ENCODE measurements at regions not wholly inside any gene's neighbourhood (a gene's known extent, or its start where the extent isn't known, plus 50 kb on each side); places are given as distances from the start of the nearest gene placed in this dataset.

- no peak for DNase-seq (ENCODE audit: low read depth in 2 of 2)
These were observed 315.0 kb upstream of the NR3C2 start for GRCh38 chr4:148757171-148757570.

- no peak for DNase-seq (ENCODE audit: low read depth in 2 of 2)
These were observed 307.2 kb upstream of the NR3C2 start for GRCh38 chr4:148749403-148749802.

GRCh38 chr4:148747721-148748268, 305.6 kb upstream of the NR3C2 start:
- DNase-seq (ENCODE audit: low read depth in 2 of 2), result no peak

GRCh38 chr4:148740701-148741100, 298.5 kb upstream of the NR3C2 start:
- no peak for DNase-seq (ENCODE audit: low read depth in 2 of 2)

GRCh38 chr4:148737061-148737770, 295.0 kb upstream of the NR3C2 start:
- no peak for DNase-seq (ENCODE audit: low read depth in 2 of 2)

- DNase-seq (ENCODE audit: low read depth in 2 of 2), result no peak
These were observed 293.4 kb upstream of the NR3C2 start for GRCh38 chr4:148735432-148736155.

GRCh38 chr4:148730766-148731165, 288.6 kb upstream of the NR3C2 start:
- DNase-seq (ENCODE audit: low read depth in 2 of 2), result no peak

GRCh38 chr4:148730082-148730640, 287.9 kb upstream of the NR3C2 start:
- DNase-seq (ENCODE audit: low read depth in 2 of 2), result no peak

GRCh38 chr4:148717988-148718387, 275.8 kb upstream of the NR3C2 start:
- no peak for DNase-seq (ENCODE audit: low read depth in 2 of 2)

- no peak for DNase-seq (ENCODE audit: low read depth in 2 of 2)
These were observed 274.3 kb upstream of the NR3C2 start for GRCh38 chr4:148716431-148717052.

- DNase-seq (ENCODE audit: low read depth in 2 of 2), result no peak
These were observed 262.1 kb upstream of the NR3C2 start for GRCh38 chr4:148704291-148704690.

GRCh38 chr4:148694702-148695101, 252.5 kb upstream of the NR3C2 start:
- DNase-seq (ENCODE audit: low read depth in 2 of 2), result no peak

- no peak for DNase-seq (ENCODE audit: low read depth in 2 of 2)
These were observed 251.9 kb upstream of the NR3C2 start for GRCh38 chr4:148693913-148694649.

GRCh38 chr4:148692242-148692641, 250.0 kb upstream of the NR3C2 start:
- no peak for DNase-seq (ENCODE audit: low read depth in 2 of 2)

GRCh38 chr4:148686449-148686848, 244.2 kb upstream of the NR3C2 start:
- no peak for DNase-seq (ENCODE audit: low read depth in 2 of 2)

GRCh38 chr4:148684638-148685037, 242.4 kb upstream of the NR3C2 start:
- DNase-seq (ENCODE audit: low read depth in 2 of 2), result no peak

- DNase-seq (ENCODE audit: low read depth in 2 of 2), result no peak
These were observed 238.7 kb upstream of the NR3C2 start for GRCh38 chr4:148680884-148681283.

- no peak for DNase-seq (ENCODE audit: low read depth in 2 of 2)
These were observed 234.1 kb upstream of the NR3C2 start for GRCh38 chr4:148676344-148676743.

- no peak for DNase-seq (ENCODE audit: low read depth in 2 of 2)
These were observed 232.7 kb upstream of the NR3C2 start for GRCh38 chr4:148674876-148675275.

GRCh38 chr4:148664636-148665035, 222.4 kb upstream of the NR3C2 start:
- no peak for DNase-seq (ENCODE audit: low read depth in 2 of 2)

GRCh38 chr4:148654131-148654530, 211.9 kb upstream of the NR3C2 start:
- DNase-seq (ENCODE audit: low read depth in 2 of 2), result no peak

- no peak for DNase-seq (ENCODE audit: low read depth in 2 of 2)
These were observed 211.5 kb upstream of the NR3C2 start for GRCh38 chr4:148653681-148654080.

All from stimulated activated CD8-positive, alpha-beta memory T cell treated with anti-CD3 and anti-CD28 coated beads, Interleukin-2, amount 100 ng/mL, for 48 hours (primary cell).